Subcutaneous abdominal adipose tissue (tissue), 5 donors: ENCODE measurements at regions not wholly inside any gene's neighbourhood (a gene's known extent, or its start where the extent isn't known, plus 50 kb on each side); places are given as distances from the start of the nearest gene placed in this dataset.
A peak's percentile ranks its signal among the peaks of the same experiment; 100 is the strongest.

Experiments used
- H3K27ac ChIP-seq: one replicate; pipeline ENCODE4 v1.7.0; 2013; ENCODE audit warnings: low read depth, mild to moderate bottlenecking, inconsistent platforms, low read length, moderate library complexity
- H3K27me3 ChIP-seq, 5 donors: one replicate each; pipeline ENCODE4 v1.7.0; 2013; ENCODE audit warnings: low read length in 5 of 5, inconsistent platforms in 1 of 5; ENCODE audit not compliant: control insufficient read depth in 5 of 5, insufficient read depth in 4 of 5
- H3K36me3 ChIP-seq, 5 donors: one replicate each; pipeline ENCODE4 v1.7.0; 2013; ENCODE audit warnings: low read length in 5 of 5; ENCODE audit not compliant: control insufficient read depth in 5 of 5, insufficient read depth in 5 of 5
- H3K4me1 ChIP-seq, 5 donors: one replicate each; pipeline ENCODE4 v1.7.0; 2013; ENCODE audit warnings: low read length in 5 of 5, mild to moderate bottlenecking in 3 of 5, moderate library complexity in 1 of 5; ENCODE audit not compliant: control insufficient read depth in 5 of 5, insufficient read depth in 5 of 5
- H3K4me3 ChIP-seq, 5 donors: one replicate each; pipeline ENCODE4 v1.7.0; 2013; ENCODE audit warnings: low read length in 5 of 5, low read depth in 1 of 5
- H3K9ac ChIP-seq, 5 donors: one replicate each; pipeline ENCODE4 v1.7.0; 2013; ENCODE audit warnings: low read length in 5 of 5, mild to moderate bottlenecking in 4 of 5, moderate library complexity in 3 of 5
- H3K9me3 ChIP-seq, 5 donors: one replicate each; pipeline ENCODE4 v1.7.0; 2013; ENCODE audit warnings: low read length in 5 of 5; ENCODE audit not compliant: control insufficient read depth in 5 of 5
- donor health status: healthy.
- donor health status: healthy.
- donor health status: healthy.
- donor health status: healthy.
- donor health status: healthy.

- Histone ChIP-seq H3K27me3 (no peaks in the 10 kb centered on the region), H3K4me3 (peak overlapping the region in 1 of 5 donors; percentile 36), H3K36me3 (no peaks in the 10 kb centered on the region), H3K9me3 (no peaks in the 10 kb centered on the region), H3K27ac (peak overlapping the region; percentile 73), H3K9ac (peak overlapping the region in 1 of 5 donors; percentile 5), H3K4me1 (peaks cover 4 to 16% (median 12%) of the 10 kb centered on the region in 5 donors)
Measured at GRCh38 chr2:222993920-222994650, 57.9 kb upstream of the KCNE4 start.

- Histone ChIP-seq H3K4me1 (peaks cover 4 to 15% (median 12%) of the 10 kb centered on the region in 5 donors), H3K27ac (no peak overlapping the region), H3K27me3 (no peaks in the 10 kb centered on the region), H3K9me3 (no peaks in the 10 kb centered on the region), H3K36me3 (no peaks in the 10 kb centered on the region), H3K9ac (no peak overlapping the region), H3K4me3 (no peak overlapping the region)
Measured at GRCh38 chr2:222998459-222998858, 53.5 kb upstream of the KCNE4 start.

GRCh38 chr2:223000872-223001796 lies 50.9 kb upstream of the KCNE4 start:
- H3K9ac ChIP-seq: no peak overlapping the region
- no peak overlapping the region for H3K4me3 ChIP-seq
- H3K4me1 ChIP-seq: no peaks in the 10 kb centered on the region
- H3K27me3 ChIP-seq: no peaks in the 10 kb centered on the region
- H3K36me3 ChIP-seq: no peaks in the 10 kb centered on the region
- no peak overlapping the region for H3K27ac ChIP-seq
- no peaks in the 10 kb centered on the region for H3K9me3 ChIP-seq

GRCh38 chr2:223001797-223002175 lies 50.2 kb upstream of the KCNE4 start:
- Histone ChIP-seq H3K4me3 (no peak overlapping the region), H3K27ac (no peak overlapping the region), H3K9ac (no peak overlapping the region), H3K27me3 (no peaks in the 10 kb centered on the region), H3K4me1 (no peaks in the 10 kb centered on the region), H3K9me3 (no peaks in the 10 kb centered on the region), H3K36me3 (no peaks in the 10 kb centered on the region)
